ENCODE measurements at regions not wholly inside any gene's neighbourhood (a gene's known extent, or its start where the extent isn't known, plus 50 kb on each side); places are given as distances from the start of the nearest gene placed in this dataset.

- DNase-seq (ENCODE audit: low spot score): no peak
These were observed 55.2 kb downstream of the TTC32 start for GRCh38 chr2:19846567-19846966.

- peak; percentile 36 for DNase-seq (ENCODE audit: low spot score)
These were observed 55.8 kb downstream of the TTC32 start for GRCh38 chr2:19846030-19846429.

GRCh38 chr2:19845323-19845920 lies 56.4 kb downstream of the TTC32 start:
- no peak for DNase-seq (ENCODE audit: low spot score)

GRCh38 chr2:19844750-19845149 lies 57.0 kb downstream of the TTC32 start:
- no peak for DNase-seq (ENCODE audit: low spot score)

- DNase-seq (ENCODE audit: low spot score): no peak
These were observed 57.7 kb downstream of the TTC32 start for GRCh38 chr2:19843992-19844515.

GRCh38 chr2:19841918-19842693 lies 59.7 kb downstream of the TTC32 start:
- no peak for DNase-seq (ENCODE audit: low spot score)

- no peak for DNase-seq (ENCODE audit: low spot score)
These were observed 62.3 kb downstream of the TTC32 start for GRCh38 chr2:19839438-19839837.

- no peak for DNase-seq (ENCODE audit: low spot score)
These were observed 63.2 kb downstream of the TTC32 start for GRCh38 chr2:19838616-19839015.

- DNase-seq (ENCODE audit: low spot score): peak; percentile 5
These were observed 64.5 kb downstream of the TTC32 start for GRCh38 chr2:19837235-19837766.

GRCh38 chr2:19835781-19836281 lies 66.0 kb downstream of the TTC32 start:
- DNase-seq (ENCODE audit: low spot score): no peak

GRCh38 chr2:19833978-19834377 lies 67.8 kb downstream of the TTC32 start:
- DNase-seq (ENCODE audit: low spot score): no peak

GRCh38 chr2:19829672-19830071 lies 72.1 kb downstream of the TTC32 start:
- no peak for DNase-seq (ENCODE audit: low spot score)

GRCh38 chr2:19826874-19827273 lies 74.9 kb downstream of the TTC32 start:
- DNase-seq (ENCODE audit: low spot score): no peak

- DNase-seq (ENCODE audit: low spot score): no peak
These were observed 78.3 kb downstream of the TTC32 start for GRCh38 chr2:19823507-19823906.

- DNase-seq (ENCODE audit: low spot score): peak; percentile 42
These were observed 82.4 kb downstream of the TTC32 start for GRCh38 chr2:19819097-19820065.

- no peak for DNase-seq (ENCODE audit: low spot score)
These were observed 83.2 kb downstream of the TTC32 start for GRCh38 chr2:19818543-19818942.

GRCh38 chr2:19818039-19818438 lies 83.7 kb downstream of the TTC32 start:
- no peak for DNase-seq (ENCODE audit: low spot score)

GRCh38 chr2:19815746-19816145 lies 86.0 kb downstream of the TTC32 start:
- DNase-seq (ENCODE audit: low spot score): no peak

- no peak for DNase-seq (ENCODE audit: low spot score)
These were observed 89.6 kb downstream of the TTC32 start for GRCh38 chr2:19812166-19812565.

GRCh38 chr2:19811186-19811585 lies 90.6 kb downstream of the TTC32 start:
- no peak for DNase-seq (ENCODE audit: low spot score)

GRCh38 chr2:19810637-19811036 lies 91.1 kb downstream of the TTC32 start:
- no peak for DNase-seq (ENCODE audit: low spot score)

- DNase-seq (ENCODE audit: low spot score): no peak
These were observed 91.6 kb downstream of the TTC32 start for GRCh38 chr2:19810148-19810547.
